NCI-H748 treated with DMSO at 0.1 percent for 48 hours (cell line): ENCODE measurements at regions not wholly inside any gene's neighbourhood (a gene's known extent, or its start where the extent isn't known, plus 50 kb on each side); places are given as distances from the start of the nearest gene placed in this dataset.

Experiments used
- DNase-seq: peaks from one replicate; lab custom pipeline; 2025; lab: John Stamatoyannopoulos, UW

DNA sequence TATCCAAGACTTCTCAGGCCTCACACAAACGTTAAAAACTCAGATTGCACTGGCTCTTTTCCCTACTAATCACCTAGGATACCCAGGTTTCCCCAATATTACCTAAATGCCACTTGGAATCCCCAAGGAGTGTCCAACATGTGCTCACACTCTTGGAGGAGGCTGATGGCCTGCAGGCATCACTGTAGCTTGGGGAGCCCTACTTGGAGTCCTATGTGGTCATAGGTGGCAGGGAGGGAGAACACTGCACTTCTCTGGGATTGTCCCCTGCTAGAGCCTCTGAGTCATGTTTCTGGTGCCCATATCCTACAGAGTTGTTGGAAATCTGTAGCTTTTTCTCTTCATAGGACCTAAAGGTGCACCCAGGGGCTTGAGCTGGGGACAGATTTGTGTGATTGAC is 433.7 kb downstream of the ARHGEF28 start:
- DNase-seq: no peak

DNA sequence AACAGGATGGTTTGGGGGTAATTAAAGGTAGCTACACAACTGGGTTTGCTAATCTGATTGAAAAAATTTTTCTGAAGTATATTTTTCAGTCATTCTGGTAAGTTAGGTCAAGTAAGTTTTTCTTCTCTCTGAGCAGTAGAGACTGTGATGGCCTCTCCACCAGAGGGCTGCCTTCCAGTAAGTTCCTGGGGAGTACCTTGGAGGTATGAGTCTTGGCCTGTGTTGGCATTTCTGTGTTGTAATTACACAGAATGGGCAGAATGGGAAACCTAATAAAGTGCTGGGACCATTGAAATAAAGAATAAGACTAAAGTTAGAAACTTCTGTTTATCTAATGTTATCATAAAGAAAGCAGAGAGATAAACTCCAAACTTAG is 430.8 kb downstream of the ARHGEF28 start:
- DNase-seq: no peak

DNA sequence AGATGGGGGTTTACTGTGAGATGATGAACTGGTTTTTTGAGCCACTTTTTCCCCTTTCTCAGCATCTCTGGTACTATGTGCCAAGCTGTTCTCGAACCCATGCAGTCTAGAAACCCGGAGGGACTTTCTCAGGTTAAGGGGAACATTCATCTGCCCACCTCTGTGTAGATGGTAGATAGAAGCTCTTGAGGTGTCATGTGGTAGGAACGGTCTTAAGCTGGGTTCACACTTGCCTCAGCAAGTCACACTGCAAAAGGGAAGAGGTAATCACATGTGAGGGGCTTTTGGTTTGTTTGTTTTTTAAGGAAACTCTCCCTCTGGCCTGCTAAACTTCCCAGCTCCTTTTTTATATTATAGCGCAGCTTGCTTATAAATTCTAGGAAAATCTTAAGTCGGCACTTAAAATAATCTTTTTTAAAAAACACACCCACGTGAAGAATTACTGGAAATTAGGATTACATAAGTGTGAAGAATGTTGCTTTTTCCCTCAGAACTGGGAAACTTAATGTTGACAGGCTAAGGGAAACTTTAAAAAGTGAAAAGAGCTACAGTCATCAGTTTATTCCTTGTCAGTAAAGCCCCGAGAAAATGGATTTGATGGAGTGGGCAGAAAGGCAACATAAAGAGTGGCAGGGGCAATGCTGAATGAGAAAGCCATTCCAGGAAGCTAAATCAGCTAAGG is 430.3 kb downstream of the ARHGEF28 start:
- no peak for DNase-seq

DNA sequence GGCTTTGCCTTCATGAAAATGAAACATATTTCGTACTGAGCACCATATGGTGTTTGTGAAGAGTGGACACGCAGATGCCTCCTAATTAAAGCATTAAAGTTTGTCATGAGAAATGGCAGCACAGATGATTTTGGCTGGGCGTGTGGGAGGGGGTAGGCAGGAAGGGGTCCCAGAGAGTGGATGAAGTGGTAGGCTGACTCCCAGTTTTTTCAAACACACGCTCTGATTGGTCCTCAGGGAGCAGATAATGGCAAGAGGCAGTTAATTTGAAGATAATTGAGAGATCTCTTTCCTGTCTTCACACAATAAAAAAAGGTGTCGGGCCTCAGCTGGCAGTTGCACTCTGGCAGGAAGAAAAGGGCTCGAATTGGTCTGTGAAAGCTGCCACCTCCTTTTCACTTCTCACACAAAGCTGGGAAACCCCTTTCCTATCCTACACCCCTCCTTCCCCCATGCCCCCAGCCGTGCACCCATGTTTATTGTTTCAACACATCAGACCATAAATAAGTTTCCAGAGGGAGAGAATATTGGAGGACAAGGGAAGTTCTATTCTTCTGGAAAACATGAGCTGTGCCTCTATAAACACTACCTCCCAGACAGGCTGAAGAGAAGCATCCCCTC is 429.6 kb downstream of the ARHGEF28 start:
- peak; percentile 83 for DNase-seq

DNA sequence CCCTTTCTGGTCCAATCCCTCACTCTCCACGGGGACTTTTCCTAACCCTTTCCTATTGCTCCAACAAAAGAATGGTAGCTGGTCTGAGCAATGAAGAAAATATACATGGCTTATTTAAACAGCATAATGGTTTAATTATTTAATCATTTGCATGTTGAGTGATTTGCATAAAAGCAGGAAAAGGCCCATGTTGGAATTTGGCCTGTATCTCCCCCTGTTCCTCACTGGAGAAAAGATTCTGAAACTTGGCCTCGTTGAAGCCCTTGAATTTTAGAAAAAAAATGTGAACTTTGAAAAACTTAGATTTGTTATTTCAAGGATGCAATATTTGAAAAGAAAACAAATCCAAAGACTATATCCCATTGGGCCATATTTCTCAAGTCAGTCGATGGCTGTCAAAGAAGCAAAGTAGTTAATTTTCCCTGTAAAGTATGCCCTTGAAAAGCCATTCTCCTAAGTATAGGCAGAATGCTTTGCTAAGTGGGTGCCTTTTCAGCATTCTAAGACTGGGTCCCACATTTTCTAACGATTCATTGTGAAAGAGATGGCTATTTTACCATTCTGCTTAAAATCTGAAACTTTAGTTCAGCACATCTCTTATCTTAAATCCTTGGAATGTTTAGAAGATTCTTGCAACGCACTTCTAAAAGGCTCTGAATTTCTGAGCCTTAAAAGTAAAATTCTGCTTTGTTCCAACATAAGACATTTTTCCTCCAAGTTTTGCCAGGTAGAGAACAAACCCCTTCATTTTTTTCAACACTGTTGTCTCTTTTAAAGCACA is 428.8 kb downstream of the ARHGEF28 start:
- no peak for DNase-seq

DNA sequence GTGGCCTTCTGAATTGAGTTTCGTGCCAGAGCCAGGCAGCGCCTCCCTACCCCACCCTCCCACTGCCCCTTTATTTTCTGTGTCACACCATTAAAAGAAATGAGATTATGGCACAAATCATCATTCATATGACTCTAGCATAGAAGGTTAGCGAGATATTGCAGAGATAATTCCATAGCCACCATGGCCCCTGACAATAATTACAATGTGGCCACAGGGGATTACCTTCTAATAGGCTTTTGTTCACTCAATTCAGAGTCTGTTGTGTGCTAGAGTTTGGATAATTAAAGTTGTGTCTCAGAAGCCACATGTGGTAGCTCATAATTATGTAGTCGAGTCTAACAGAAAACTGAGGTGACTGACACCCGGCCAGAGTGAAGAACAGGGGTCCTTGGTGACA is 428.1 kb downstream of the ARHGEF28 start:
- peak; percentile 69 for DNase-seq

DNA sequence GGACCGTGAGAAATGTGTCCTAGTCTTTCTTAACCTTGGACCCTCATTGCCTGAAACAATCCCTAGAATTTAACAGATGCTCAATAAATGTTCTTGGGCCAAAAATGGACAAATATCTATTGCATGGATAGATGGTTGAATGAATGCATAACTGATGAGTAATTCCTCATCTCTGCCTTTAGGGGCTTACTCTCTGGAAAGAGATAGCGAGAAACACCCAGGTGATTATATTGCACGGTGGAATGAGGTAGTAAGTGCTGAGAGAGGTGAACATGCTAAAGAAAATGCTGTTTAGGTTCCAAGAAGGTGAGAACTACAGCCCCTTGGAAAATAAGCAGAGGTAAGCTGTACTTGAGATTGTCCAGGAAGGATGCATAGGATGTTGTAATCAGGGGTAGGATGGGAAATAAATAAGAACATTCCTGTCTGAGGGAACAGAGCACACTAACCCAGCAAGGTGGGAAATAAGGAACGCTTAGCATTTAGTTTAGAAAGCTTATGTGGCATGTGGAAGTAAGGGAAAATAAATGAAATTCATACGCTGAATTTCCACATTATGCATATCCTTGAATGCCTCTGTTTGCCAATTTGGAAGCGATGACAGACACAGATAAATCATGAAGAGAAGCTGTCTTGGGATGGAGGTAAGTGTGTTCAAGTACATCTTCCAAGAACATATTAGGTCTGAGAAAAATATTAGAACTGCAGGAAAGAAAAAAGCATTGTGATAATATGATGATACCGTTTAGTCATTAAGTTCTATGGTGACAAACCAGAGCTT is 426.6 kb downstream of the ARHGEF28 start:
- DNase-seq: no peak

DNA sequence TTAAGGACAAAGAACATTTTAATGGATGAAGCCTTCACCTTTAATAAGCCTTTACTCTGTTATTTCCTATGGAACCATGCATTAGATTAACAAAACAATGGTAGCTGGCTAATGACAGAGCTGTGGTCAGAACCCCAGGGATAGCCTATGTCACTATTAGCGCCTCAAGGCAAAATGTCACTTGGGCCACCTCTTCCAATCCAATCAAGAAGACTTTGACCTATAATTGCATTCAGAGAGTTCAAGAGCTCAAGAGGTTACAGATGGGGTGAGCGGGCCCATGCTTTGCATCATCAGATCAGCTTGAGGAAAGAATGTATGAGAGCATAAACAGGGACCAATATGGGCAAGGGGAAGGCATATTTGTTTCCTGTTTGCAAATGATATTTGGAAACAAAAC is 425.1 kb downstream of the ARHGEF28 start:
- DNase-seq: no peak

DNA sequence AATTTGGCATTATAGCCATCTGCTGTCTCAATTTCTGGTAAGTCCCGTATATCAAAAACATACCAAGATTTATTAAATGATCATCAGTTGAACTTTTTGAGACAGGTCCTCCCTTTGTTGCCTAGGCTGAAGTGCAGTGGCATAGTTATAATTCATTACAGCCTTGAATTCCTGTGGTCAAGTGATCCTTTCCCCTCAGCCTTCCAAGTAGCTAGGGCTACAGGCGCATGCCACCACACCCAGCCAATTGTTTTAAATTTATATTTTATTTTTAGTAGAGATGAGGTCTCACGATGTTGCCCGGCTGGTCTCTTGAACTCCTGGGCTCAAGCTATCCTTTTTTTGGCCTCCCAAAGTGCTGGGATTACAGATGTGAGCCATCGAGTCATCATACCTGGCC is 418.9 kb downstream of the ARHGEF28 start:
- no peak for DNase-seq

DNA sequence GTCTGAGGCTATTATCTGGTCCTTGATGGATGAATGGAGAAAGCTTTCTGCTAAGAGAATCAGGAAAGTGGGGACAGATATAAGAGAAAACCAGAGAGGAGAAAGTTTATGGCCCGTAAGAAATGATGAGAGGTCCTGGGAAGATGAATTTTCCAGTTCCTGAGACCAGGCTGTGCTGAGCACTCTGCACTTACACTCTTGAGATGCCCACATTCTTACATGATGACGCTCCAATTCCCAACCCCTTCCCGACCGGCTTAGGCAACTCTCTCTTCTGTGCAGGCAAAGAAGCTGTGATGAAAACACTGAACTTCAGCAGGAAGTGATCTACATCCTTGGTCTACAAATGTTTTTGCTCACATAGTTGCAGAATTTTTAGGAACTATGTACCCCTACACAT is 417.0 kb downstream of the ARHGEF28 start:
- DNase-seq: no peak

DNA sequence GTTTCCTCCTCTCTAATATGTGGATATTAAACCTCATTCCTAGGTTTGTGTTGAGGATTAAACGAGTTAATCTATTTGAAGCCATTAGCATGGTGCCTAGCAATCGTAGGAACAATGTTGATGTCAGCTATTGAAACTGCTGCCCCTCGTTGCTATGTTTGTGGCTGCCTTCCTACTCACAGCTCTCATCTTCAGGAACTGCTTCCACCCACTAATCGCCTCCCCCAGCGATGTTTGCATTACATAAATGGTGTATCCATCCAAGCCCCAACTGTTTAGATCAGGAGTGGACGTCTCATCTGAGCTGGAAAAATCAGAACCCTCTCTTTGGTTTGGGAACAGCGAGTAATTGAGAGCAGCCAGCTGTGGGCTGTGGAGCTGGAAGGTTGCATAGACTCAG is 416.6 kb downstream of the ARHGEF28 start:
- no peak for DNase-seq

DNA sequence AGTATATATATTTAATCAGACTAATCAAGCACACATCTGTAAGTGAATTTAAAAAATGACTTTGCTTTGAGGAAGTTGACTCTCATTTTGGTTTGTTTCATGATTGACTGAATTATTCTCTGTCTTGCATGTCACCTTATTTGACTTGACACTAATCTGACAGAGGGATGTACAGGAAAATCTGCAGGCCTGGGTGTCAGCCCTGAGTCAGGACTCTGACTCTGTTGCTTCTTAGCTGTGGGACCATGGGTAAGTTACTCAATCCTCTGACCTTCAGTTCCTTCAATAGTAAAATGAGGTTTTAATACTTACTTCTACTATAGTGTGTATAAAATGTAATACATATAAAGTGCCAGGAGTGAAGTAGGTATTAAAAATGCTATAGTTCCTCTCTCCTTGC is 415.9 kb downstream of the ARHGEF28 start:
- DNase-seq: no peak

DNA sequence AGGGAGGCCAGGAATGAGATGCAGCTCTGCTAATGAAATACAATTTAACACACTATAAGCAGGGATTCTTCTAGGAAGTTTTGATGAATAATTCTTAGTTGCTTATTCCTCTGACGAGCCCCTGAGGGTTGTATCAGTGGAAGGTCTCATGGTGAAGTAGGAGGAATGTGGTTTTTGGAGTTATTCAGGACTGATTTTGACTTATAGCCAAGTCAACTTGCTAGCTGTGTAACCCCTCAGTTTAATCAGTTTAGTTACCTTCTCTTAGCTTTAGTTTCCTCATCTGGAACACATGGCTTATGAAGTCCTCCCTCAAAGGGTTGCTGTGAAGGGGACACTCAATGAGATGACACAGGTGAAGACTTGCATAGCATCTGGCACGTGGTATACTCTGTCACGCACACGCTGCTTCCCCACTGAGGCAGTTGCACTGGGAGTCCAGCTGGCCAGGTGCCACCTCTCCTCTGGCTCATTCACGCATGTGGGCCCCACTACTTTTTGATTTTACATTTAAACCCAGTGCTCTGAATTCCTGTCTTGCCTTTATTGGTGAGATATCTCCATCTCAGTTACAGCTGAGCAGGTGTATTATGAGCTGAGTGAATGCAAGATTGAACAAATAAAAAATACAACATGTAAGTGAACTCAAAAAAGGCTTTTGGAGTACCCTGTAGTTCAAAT is 415.0 kb downstream of the ARHGEF28 start:
- no peak for DNase-seq

DNA sequence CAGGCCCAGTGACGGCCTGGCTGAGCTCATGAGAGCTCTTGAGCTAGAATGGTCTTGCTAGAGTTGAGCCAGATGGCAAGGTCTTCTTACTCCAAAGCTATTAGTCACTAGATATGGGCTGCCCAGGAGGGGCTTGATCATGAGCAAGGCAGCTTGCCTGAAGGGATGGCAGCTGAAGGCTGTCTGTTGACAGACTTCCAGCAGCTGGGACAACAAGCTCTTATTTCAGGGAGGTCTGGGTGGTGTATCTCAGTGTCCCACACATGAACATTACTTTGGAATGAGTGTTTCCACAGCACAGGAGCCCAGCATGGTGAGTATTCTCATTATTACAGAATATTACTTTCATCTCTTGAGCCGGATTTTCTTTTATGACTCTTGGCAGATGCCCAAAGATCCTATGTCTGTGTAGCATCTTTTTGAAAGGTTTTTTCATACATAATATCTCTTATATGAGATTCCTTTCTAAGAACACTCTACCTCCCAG is 414.1 kb downstream of the ARHGEF28 start:
- DNase-seq: no peak

DNA sequence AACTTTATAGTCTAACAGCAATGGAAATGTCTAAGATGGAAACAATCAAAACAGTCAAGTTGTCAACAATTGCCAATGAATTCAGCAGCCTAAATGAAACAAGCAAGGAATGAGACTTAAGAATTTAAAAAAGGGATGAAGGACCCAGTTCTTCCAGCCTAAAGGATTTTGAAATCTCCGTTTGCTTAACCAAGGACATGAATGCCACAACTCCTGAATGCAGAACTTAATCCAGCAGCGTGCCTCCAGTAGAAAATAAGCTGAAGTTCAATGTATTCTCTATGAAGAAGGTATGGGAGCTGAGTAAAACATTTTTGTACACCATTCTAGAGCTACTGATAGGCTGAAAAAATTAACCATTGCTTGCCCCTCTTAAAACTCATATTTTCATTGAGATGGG is 411.3 kb downstream of the ARHGEF28 start:
- DNase-seq: no peak

DNA sequence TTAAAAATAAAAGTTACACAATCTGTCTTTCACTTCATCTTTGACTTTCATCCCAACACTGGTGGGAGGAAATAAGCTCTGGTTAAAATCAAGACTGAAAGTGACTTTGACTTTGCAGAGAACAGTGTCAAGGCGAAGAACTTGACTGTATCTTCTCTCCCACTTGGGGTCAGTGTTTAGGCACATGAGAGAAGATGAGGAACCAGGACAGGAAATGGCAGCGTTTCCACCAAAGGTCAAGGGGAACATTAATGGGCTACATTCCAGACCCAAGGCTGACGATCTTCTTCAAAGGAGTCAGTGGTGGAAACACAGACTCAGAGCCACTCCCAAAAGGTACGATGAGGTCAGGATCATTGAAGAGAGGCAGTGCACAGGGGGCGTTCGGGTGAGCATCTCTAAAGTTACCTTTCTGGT is 409.5 kb downstream of the ARHGEF28 start:
- peak; percentile 69 for DNase-seq

DNA sequence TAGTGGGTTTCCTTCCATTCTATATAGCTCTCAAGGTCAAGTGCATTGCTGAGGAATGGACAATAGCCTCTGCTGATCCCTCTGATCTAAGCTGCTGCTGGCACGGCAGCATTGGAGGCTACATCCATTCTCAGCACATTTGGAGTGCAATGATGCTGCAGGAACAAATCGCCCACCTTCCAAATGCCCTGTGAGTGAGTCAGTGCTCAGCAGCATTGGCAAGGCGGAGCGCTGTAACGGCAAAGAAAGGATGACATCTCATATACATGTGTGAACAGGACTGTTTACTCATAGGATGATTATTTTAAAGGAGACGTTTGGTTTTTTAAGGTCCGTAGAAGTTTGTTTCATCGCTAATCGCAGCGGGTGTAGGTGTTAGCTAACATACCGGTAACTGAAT is 408.7 kb downstream of the ARHGEF28 start:
- peak; percentile 77 for DNase-seq

DNA sequence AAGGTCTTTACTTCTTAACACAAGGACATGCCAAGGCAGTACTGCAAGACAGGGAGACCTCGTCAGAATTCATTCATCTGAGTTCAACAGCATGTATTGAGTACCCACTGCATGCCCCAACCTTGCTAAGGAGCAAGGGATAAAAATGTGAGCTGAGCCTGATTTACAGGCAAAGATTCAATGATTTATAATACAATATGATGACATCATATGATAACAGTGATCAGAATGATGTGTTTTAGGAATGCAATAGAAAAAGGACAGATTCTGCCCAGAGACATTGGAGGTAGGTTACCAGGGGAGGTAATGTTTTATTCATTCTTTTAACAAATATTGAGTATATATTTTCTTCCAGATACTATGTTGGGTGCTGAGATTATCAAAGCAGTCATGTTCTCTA is 406.6 kb downstream of the ARHGEF28 start:
- no peak for DNase-seq

DNA sequence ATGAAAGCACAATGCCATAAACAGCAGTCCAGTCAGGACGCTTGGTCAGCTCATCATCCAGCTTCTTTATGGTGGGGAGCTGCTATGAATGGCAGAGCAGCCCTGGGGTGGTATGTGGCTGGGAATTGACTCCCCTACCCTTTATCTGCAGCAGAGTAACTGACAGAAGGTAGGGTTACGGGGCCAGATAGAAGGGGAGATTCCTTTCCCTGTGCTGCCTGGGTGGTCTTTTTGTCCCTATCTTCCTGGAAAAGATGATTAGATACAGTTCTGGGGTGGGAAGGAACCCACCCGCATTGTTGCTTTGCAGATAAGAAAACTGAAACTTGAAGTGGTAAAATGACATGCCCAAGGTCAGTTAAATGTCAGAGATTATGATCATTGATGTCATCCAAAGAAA is 405.5 kb downstream of the ARHGEF28 start:
- no peak for DNase-seq

DNA sequence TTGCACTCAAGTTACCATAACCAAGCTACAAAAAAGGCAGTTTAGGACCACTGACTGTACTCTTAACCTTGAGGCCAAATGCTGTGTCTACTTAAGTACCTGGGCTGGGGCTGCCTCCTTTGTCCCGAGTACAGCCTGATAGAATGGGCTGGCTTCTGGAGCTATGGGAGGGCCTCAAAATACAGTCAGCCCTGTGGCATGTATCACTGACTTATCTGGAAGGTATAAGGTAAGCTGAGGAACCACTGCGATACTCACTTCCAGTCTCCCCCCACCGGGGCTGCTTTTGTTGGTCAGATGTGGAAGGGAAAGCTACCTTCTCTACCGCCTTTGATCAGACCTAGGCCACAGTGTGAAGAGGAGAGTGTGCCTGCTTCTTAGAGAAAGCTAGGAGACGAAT is 404.8 kb downstream of the ARHGEF28 start:
- no peak for DNase-seq

DNA sequence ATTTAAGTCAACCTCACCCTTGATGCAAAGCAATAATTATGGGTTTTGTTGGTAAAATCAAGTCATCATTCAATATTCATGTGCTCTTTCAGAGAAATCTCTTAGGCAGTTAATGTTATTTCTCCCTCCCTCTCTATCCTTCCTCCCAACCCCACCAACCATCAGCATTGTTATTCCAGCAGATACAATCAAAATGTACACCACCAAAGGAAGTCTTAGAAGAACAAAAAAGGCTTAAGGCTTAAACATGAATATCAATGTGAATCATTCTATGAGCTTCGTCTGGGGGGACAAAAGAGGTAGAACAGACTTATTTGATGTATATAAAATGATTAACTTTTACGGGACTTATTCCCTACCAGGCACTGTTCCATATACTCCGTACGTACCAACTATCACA is 404.4 kb downstream of the ARHGEF28 start:
- no peak for DNase-seq

DNA sequence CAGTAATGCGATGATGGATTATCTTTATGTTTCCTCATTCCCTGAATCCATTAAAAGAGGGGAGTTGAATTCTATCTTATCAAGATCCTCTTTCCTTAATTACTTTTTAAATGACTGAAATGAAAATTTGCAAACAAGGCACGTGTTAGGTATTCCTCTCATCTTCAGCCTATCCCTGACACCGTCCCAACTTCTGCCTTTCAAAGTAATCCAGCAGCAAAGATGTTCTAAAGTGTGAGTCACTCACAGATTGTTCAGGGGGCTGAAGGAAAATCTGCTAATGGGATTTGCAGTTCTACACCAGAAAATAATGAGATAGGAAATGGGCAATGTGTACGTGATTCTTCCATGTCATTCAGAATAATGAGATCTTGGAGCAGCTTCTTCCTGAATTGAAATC is 403.0 kb downstream of the ARHGEF28 start:
- DNase-seq: no peak
